ENCODE measurements at regions not wholly inside any gene's neighbourhood (a gene's known extent, or its start where the extent isn't known, plus 50 kb on each side); places are given as distances from the start of the nearest gene placed in this dataset.

- no peak for TF ChIP-seq CTCF (IDR thresholded peaks at IDR 0.05; ENCODE audit: partially characterized antibody, unreplicated experiment)
- Mint-ChIP-seq H3K4me3 (ENCODE audit: unreplicated experiment) (no peak overlapping the region), H3K27ac (ENCODE audit: unreplicated experiment) (no peak overlapping the region), H3K27me3 (ENCODE audit: unreplicated experiment) (no peaks in the 10 kb centered on the region), H3K4me1 (ENCODE audit: low read depth, unreplicated experiment) (peaks cover 25% of the 10 kb centered on the region), H3K9me3 (ENCODE audit: unreplicated experiment) (peaks cover 18% of the 10 kb centered on the region), H3K36me3 (ENCODE audit: unreplicated experiment) (peaks cover 6% of the 10 kb centered on the region)
- no peak for DNase-seq
Observed at GRCh38 chr3:150040097-150040496, 69.4 kb upstream of the PFN2 start.

GRCh38 chr3:150038830-150039229 lies 68.1 kb upstream of the PFN2 start:
- H3K4me1 Mint-ChIP-seq (ENCODE audit: low read depth, unreplicated experiment): peaks cover 31% of the 10 kb centered on the region
- DNase-seq: no peak
- no peak overlapping the region for H3K4me3 Mint-ChIP-seq (ENCODE audit: unreplicated experiment)
- peaks cover 14% of the 10 kb centered on the region for H3K9me3 Mint-ChIP-seq (ENCODE audit: unreplicated experiment)
- no peak overlapping the region for H3K27ac Mint-ChIP-seq (ENCODE audit: unreplicated experiment)
- H3K36me3 Mint-ChIP-seq (ENCODE audit: unreplicated experiment): peaks cover 4% of the 10 kb centered on the region
- H3K27me3 Mint-ChIP-seq (ENCODE audit: unreplicated experiment): no peaks in the 10 kb centered on the region
- TF ChIP-seq CTCF (IDR thresholded peaks at IDR 0.05; ENCODE audit: partially characterized antibody, unreplicated experiment): no peak

GRCh38 chr3:150036780-150037179 lies 66.1 kb upstream of the PFN2 start:
- peak overlapping the region; percentile 43 for H3K4me3 Mint-ChIP-seq (ENCODE audit: unreplicated experiment)
- peak overlapping the region; percentile 81 for H3K27ac Mint-ChIP-seq (ENCODE audit: unreplicated experiment)
- H3K4me1 Mint-ChIP-seq (ENCODE audit: low read depth, unreplicated experiment): peaks cover 31% of the 10 kb centered on the region
- peaks cover 4% of the 10 kb centered on the region for H3K36me3 Mint-ChIP-seq (ENCODE audit: unreplicated experiment)
- H3K9me3 Mint-ChIP-seq (ENCODE audit: unreplicated experiment): peaks cover 12% of the 10 kb centered on the region
- no peak for DNase-seq
- H3K27me3 Mint-ChIP-seq (ENCODE audit: unreplicated experiment): no peaks in the 10 kb centered on the region
- TF ChIP-seq CTCF (IDR thresholded peaks at IDR 0.05; ENCODE audit: partially characterized antibody, unreplicated experiment): no peak

- peaks cover 31% of the 10 kb centered on the region for H3K4me1 Mint-ChIP-seq (ENCODE audit: low read depth, unreplicated experiment)
- no peaks in the 10 kb centered on the region for H3K27me3 Mint-ChIP-seq (ENCODE audit: unreplicated experiment)
- TF ChIP-seq CTCF (IDR thresholded peaks at IDR 0.05; ENCODE audit: partially characterized antibody, unreplicated experiment): no peak
- no peaks in the 10 kb centered on the region for H3K36me3 Mint-ChIP-seq (ENCODE audit: unreplicated experiment)
- peak overlapping the region; percentile 43 for H3K4me3 Mint-ChIP-seq (ENCODE audit: unreplicated experiment)
- H3K9me3 Mint-ChIP-seq (ENCODE audit: unreplicated experiment): peaks cover 12% of the 10 kb centered on the region
- peak overlapping the region; percentile 81 for H3K27ac Mint-ChIP-seq (ENCODE audit: unreplicated experiment)
- peak; percentile 22 for DNase-seq
Observed at GRCh38 chr3:150035910-150036612, 65.4 kb upstream of the PFN2 start.

- Mint-ChIP-seq H3K27me3 (ENCODE audit: unreplicated experiment) (no peaks in the 10 kb centered on the region), H3K4me3 (ENCODE audit: unreplicated experiment) (peak overlapping the region; percentile 43), H3K27ac (ENCODE audit: unreplicated experiment) (peak overlapping the region; percentile 81), H3K4me1 (ENCODE audit: low read depth, unreplicated experiment) (peaks cover 31% of the 10 kb centered on the region), H3K9me3 (ENCODE audit: unreplicated experiment) (peaks cover 12% of the 10 kb centered on the region), H3K36me3 (ENCODE audit: unreplicated experiment) (no peaks in the 10 kb centered on the region)
- no peak for TF ChIP-seq CTCF (IDR thresholded peaks at IDR 0.05; ENCODE audit: partially characterized antibody, unreplicated experiment)
- DNase-seq: peak; percentile 54
Observed at GRCh38 chr3:150035301-150035779, 64.6 kb upstream of the PFN2 start.
